NCI-H1417 treated with DMSO at 0.1 percent for 48 hours (cell line): ENCODE measurements at regions not wholly inside any gene's neighbourhood (a gene's known extent, or its start where the extent isn't known, plus 50 kb on each side); places are given as distances from the start of the nearest gene placed in this dataset.

Experiments
- DNase-seq: peaks from one replicate; lab custom pipeline; 2025; lab: John Stamatoyannopoulos, UW

DNA sequence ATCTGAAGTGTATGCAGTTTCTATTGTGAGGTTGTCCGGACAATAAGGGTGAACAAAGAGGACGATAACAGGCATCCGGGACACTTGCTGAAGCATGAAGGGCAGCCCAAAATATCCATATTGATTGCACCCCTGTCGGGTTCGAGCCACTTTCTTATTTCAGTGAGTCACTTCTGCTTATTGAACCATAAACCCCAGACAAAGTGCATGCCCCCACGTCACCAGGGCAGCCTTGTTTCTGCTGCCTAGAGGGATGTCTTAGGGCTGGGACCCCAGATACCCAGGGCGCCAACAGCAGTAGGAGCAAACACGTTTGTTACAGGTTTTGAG is 175.3 kb upstream of the LYZL1 start:
- DNase-seq = no peak

DNA sequence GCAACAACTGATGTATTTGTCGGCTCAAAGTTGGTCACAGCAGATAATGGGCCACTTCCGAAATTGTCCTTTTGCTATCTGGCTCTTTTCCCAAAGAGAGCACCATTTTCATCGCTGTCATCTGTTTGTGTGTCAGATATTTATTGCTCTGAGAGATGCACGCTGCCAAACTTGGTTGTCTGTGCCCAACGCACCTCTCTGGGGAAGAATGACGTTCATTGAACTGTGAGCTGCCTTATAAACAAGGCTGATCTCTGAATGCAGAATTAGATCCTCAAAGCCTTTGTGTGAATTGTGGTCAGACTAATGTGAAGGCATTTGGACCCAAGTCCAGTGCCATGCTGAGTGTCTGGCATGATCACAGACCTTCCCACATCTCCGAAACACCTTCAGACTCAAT is 174.7 kb upstream of the LYZL1 start:
- no peak for DNase-seq

DNA sequence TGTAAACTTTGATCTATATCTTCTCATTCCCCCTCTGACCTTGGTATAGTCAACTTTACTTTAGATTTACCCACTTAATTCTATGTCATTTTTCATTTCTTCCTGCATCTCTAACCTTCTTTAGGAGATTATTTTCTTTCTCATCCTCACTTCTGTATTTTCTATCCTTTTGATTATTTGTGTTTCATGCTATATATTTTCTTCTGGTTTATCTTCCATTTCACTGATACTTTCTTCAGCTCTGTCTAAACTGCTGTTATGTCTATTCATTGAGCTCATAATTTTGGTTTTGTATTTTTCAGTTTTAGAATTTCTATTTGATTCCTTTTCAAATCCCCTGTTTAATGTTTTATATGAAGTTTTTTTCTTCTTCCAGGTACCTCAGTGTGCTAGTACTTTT is 171.1 kb upstream of the LYZL1 start:
- no peak for DNase-seq

DNA sequence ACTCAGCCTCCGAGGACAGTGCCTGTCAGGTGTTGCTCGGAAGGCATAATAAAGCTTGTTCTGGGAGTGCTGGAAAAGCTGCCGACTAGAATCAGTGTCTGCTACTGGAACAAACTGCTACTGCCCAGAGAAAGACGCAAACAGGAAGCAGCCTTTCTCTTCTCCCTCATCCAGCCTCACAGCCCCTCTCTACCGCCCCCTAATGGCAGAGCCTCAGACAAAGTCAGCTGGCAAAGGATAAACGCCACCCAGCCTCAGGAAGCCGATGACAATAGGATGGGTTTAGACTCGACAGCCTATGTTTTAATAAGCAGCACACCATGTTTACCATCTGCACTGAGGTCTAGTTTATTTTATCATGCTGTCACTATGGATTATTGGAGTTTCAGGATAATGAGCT is 169.5 kb upstream of the LYZL1 start:
- DNase-seq = no peak

DNA sequence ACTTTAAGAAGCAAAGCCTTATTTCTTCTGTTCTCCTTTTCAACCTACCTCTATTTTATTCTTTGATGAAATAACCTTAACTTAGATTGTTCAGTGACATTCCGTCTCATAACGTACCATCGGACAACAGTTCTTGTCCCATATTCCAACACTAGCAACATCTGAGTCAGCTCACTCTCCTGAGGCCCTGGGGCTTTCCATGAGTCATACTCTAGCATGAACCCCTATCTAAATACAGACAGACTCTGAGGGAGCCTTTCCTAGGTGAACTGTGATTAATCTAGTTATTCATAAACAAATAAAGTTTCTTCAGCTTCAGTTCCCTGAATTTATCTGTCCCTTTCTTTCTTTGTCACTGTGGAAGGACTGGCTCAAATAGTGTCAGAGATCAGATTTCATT is 168.7 kb upstream of the LYZL1 start:
- no peak for DNase-seq

DNA sequence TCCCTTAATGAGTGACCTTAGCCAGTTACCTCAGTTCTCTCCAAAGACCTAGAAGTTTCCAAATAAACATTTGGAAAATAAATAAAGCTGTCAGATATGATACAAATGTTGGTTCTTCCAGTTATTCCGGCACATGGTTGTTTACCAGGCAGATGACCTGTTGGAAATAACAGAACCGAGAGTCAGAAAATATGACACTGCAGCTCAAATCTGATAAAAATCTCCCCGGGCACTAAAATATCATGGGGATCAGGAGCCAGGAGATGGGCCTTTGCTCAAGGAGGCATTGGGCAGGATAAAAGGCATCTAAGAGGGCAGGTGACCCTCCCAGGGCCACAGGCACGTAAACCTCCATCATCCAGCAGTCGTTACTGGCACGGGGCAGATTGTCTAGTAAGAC is 164.0 kb upstream of the LYZL1 start:
- no peak for DNase-seq

DNA sequence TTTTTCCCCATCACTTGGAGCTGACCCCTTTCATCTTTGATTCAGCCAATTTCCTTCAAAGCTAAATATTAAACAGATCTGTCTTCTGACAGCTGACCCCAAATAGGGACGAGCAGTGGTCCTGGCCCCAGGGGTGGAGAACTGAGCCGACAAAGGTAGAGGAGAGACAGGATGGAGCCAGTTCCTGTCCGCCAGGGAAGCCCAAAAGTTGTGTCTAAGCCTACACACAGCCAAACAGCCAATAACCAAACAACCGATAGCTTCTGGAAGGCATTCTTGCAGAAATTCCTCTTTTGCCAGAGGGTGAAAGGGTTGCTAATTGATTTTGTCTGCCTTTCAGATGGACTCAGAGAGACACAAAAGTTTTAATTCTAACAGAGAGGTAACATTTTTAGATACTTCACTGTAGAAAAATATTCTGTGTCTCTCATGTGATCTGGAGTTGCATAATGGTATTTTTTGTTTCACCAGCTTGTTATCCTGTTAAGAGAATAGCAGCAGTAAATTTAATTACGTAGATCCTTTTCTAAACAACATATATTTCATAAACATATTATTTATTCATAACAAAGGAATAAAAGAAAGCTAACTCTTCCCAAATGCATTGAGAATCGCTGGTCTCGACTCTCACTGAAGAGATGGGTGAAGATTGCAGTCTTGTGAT is 161.7 kb upstream of the LYZL1 start:
- no peak for DNase-seq

DNA sequence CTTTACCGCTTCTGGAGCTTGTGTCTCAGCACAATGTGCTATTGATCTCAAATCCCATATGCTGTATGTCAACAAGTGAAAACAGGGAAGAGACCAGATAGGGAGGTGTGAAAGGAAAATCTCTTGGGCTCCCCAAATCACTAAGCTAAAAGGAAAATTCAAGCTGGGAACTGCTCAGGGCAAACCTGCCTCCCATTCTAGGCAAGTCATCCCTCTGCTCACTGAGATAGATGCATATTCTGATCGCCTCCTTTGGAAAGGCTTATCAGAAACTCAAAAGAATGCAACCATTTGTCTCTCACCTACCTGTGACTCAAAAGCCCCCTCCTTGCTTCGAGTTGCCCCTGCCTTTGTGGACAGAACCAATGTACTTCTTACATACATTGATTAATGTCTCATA is 161.1 kb upstream of the LYZL1 start:
- DNase-seq = no peak

DNA sequence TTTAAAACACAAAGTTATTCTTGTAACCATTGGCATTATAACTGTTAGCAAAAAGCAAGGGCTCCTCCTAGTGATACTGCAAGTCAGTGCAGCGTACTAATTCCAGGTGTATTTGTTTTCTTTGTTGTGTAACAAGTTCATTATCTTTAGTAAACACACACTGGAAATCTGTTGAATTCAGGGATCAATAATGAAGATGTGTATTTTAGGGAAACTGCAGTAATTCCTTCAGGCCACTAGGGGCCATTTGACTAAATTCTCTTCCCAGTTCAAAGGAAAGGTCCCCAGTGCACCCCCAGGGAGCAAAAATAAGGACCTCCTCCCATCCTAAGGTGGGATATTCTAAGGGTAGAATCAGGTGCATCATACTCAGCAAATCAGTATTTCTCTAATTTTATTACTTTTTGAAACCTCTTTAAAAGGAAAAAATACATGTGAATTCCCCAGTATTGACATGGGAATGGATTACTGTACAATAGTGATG is 158.6 kb upstream of the LYZL1 start:
- peak; percentile 2 for DNase-seq

DNA sequence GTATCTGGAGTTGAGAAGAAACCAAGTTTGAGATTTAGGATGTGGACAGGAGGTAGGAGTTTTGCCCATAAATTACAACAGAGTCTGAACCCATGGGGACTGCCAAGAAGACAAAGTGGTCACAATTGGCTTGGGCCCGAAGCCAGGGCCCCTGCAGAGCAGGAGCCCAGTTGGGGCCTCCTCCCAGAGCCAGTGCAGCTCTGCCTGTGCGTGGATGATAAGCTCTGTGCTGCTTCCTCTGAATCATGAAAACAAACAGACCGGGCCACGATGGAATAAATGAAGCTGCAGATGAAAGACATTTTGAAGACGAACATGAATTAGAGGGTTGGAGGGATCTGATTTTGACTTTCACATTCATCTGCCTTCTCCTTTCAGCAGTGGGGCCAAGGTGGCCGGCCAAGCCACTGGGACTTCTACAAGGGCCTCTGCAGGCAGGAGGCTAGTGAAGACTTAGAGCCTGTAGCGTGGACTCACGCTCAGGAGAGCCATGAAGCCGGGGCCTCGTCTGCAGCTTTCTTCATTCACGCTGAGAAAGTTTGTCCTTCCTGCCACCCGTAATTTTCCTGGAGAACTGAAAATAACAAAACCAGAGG is 156.8 kb upstream of the LYZL1 start:
- DNase-seq = no peak

DNA sequence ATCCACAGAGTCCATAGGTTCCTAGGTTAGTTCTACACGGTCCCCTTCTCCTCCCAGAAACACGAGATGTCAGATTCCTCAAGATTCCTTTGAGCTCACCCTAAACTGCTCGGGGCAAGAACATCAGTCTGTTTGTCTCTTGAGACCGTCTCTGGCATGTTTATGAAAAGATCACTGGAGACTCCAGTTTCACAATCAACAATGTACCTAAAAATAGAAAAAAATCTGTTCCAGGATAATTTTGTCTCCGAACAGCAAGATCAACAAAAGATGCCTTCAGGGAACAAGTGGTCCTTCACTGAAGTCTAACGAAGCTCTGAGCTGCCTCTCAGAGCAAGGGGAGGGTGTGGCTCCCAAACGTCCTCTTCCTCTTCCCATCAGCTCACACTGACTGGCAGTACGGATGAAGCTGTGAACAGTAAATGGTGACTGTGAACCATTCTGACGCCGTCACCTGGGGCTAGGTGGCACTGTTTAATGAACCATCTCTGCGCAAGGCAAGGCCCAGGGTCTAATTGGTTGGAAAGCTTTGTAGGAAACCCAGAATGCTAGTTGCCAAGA is 156.2 kb upstream of the LYZL1 start:
- no peak for DNase-seq

DNA sequence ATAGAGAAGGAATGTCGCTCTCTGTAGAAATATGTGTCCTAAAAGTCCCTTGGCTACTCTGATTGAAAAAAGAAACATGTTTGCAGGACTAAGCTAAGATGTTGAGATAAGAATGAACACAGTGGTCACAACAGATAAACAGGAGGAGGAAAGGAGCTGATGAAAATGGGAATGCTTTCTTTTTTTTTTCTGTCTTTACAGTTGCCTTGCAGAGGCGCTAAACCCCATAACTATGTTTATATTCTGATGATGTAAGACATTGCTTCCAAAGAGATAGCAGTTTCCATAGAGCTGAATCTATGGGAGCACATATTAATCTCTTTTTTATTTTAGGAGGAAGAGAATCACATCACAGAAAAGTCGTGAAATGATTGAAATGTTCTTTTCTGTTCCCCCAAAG is 153.5 kb upstream of the LYZL1 start:
- DNase-seq = no peak

DNA sequence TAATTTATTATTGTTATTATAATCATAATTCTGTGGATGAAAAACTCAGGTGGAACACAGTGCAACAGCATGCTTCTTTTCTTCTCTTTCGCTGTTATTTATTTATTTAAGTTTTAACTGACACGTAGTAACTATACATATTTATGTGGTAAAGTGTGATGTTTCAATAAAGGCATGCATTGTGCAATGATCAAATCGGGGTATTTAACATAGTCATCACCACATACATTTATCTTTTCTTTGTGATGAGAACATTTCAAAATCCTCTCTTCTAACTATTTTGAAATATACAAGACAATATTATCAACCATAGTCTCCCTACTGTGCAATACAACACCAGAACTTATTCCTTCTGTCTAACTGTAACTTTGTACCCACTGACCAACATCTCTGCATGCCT is 152.5 kb upstream of the LYZL1 start:
- DNase-seq = no peak

DNA sequence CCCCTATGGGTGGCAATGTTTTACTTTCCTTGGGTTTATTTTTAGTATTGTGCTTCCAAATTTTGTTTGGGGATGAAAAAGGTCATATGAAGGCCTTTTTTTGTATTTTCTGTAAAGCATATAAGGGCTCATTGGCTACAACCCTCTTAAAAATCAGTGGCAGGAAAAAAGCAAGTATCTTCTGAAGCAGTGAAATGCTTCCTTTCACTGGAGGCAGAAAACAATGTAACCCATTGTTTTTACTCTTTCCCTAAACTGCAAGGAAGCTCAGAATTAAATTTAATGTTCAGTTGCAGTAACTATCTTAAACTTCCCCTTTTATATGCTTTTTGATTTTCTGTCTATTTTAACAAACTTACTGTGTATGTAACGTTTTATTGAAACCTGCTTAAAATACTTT is 148.7 kb upstream of the LYZL1 start:
- no peak for DNase-seq

DNA sequence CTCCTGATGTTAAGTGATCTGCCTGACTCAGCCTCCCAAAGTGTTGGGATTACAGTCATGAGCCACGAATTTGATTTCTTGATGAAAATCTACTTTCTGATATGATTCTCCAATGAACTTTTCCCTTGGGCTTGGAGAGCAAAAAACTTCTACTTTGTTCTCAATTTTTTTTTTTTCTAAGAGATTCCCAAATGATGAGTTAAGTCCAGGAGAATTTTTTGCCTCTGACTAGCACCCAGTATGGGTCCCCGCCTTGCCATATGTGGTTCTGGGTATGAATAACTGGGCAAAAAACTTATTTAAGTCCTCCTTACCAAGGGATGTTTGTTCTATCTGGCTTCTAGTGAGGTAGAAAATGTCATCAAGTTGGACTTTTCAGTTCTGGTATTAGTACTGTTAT is 147.9 kb upstream of the LYZL1 start:
- no peak for DNase-seq

DNA sequence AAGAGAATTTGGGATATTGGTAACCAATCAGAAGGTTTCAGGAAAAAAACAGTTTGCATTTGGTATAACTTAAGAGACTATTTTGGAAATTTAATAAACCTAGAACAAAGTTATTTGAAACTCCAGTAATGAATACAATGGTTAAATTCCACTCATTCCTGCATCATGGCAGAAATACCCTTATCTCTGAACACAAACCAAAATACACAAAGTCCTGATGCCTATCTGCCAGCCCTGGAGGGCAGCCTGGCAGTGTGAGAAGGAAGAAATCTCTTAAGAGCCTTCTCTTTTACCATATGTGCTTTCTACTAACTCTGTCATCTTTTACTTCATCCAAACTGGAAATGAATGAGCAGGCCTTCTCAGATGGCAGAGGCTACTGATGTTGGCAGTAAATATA is 147.1 kb upstream of the LYZL1 start:
- DNase-seq = no peak

DNA sequence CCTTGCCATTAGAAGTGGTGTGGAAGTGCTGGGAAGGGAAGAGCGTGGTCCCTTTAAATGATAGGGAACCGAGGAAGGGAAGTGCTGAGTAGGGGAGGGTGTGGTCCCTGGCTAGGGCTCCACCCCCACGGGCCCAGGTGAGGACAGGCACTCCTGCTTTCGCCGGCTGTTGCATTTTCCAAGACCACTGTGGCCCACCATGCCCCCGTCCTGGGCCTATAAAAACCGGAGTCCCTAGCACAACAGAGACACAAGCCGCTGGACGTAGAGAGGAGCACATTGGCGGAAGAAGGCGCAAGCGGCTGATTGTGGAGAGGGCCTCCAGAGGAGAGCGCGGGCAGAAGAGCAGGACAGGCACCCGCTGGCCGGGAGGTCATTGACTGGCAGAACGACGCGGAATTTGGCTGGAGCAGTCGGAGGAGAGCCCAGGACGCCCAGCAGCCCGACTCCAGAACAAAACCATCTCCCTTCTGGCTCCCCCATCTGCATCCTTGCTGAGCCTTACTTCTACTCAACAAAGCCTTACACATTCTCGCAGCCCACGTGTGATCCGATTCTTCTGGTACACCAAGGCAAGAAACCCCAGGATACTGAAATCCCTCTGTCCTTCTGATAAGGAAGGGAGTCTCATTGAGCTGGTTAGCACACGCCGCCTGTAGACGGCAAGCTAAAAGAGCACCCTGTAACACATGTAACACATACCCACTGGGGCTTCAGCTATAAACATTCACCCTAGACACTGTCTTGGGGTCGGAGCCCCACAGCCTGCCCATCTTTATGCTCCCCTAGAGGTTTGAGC is 146.2 kb upstream of the LYZL1 start:
- no peak for DNase-seq

DNA sequence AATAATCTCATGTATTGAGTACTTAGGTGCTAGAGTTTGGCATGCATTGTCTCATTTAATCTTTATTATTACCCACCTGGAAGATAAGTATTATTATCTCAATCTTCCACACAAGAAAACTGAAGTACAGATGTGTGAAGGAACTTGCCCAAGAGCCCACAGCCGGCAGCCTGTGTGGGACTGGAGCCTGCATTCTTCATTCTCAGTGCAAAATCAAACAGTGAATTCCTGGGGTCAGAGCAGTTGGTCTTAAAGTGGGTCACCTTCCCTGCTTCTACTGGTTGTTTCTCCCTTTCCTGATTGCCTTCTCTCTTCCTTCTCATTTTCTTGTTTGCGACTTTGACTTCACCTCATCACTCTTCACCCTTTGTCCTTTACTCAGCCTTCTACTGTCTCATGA is 144.7 kb upstream of the LYZL1 start:
- no peak for DNase-seq

DNA sequence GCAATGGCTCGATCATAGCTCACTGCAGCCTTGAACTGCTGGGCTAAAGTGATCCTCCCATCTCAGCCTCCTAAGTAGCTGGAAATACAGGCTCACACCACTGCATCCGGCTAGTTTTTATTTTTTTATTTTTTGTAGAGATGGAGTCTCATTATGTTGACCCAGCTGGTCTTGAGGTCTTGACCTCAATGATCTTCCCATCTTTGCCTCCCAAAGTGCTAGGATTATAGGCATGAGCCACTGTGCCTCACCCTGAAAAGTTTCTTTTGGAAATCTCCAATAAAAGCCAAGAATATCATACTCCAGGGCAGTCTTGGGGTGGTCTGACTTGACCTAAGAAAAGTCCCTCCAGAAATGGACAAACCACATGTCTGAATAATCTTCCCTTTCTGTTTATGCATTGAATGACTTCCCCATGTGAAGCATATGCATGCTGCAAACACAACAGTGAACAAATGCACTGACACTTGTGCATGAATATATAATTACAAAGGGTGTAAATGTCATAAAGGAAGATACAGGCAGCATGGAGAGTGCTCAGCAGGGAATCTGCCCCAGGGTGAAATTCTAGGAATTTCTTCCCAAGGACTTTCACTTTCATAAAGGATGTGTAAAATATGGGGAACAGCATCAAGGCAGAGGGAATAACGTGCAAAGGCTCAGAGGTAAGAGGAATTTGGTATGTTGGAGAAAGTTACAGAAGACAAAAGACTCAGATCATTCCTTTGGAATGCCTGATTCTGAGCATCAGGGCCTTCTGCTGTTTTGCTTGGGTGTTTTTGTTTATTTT is 142.4 kb upstream of the LYZL1 start:
- no peak for DNase-seq

DNA sequence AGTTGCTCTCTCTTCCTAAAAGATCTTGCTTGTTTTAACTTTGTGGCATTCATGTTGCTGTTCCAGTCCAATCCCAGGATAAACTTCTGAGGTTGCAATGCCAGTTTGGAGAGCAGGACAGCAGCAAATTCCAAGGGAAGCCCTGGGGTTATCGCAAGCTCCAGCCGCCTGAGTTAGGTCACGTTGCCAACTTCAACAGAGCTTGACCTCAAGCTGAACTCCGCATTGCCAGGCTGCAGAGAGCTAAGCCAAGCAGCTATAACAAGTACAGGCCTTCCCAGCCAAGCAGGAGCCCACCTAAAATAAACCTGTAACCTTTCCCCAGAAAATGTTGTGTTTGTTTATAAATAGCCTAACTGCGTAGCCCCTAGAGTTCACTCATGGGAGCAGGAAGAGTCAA is 138.9 kb upstream of the LYZL1 start:
- DNase-seq = no peak

DNA sequence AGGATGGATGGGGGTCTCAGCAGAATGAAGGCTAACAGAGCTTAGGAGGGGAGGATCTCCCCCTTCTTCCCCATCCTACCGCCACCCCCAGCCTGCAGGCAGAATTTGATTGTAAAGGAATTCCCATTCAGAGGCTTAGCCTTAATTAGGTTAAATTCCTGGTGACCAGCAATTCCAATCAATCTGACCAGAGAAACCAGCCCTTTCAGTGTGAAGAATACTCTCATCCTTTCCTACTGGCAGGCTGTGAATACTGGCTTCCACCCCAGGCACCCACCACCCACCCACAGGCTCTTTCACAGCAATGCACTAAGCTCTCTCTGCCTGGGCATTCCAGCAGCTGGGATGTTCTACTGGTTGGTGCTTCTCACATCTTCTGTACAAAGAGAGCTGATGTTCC is 137.9 kb upstream of the LYZL1 start:
- DNase-seq = no peak

DNA sequence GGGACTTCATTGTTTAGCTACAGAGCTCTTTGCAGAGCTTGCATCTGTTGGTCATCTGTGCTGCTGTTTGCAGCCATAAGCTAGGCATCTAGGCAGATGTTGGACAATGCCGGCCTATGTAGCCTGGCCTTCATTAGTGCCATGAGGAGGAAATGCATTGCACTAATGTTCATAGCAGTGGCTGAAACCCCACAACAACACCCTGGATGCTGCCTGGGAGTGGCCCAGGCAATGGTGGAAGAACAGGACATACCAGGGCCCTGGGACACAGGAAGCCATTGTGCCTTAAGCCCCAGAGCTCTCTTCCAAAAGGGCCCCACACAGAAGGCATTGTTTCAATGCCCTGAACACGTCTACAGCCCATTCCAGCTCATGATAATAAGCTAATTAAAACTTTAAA is 131.5 kb upstream of the LYZL1 start:
- no peak for DNase-seq
